ENCODE measurements at regions not wholly inside any gene's neighbourhood (a gene's known extent, or its start where the extent isn't known, plus 50 kb on each side); places are given as distances from the start of the nearest gene placed in this dataset.
"Not testable (repeated sequence)": the region's sequence is repeated elsewhere in the genome, so short reads cannot be mapped to it uniquely, and the experiment has no call there.

GRCh38 chr7:21326241-21326640 lies 101.6 kb upstream of the SP4 start:
- DNase-seq, result no peak

GRCh38 chr7:21326921-21327320 lies 101.0 kb upstream of the SP4 start:
- no peak for DNase-seq

- DNase-seq, result no peak
Observed at GRCh38 chr7:21327422-21328409, 100.2 kb upstream of the SP4 start.

GRCh38 chr7:21330462-21331178 lies 97.3 kb upstream of the SP4 start:
- no peak for DNase-seq

- DNase-seq, result no peak
Observed at GRCh38 chr7:21334906-21335305, 93.0 kb upstream of the SP4 start.

GRCh38 chr7:21336743-21337142 lies 91.1 kb upstream of the SP4 start:
- no peak for DNase-seq

GRCh38 chr7:21338728-21339164 lies 89.1 kb upstream of the SP4 start:
- no peak for DNase-seq

GRCh38 chr7:21344900-21345299 lies 83.0 kb upstream of the SP4 start:
- not testable (repeated sequence) for DNase-seq

- DNase-seq, result no peak
Observed at GRCh38 chr7:21345361-21345760, 82.5 kb upstream of the SP4 start.

GRCh38 chr7:21346297-21346696 lies 81.6 kb upstream of the SP4 start:
- DNase-seq, result no peak

GRCh38 chr7:21352540-21353387 lies 75.1 kb upstream of the SP4 start:
- no peak for DNase-seq

GRCh38 chr7:21353388-21353780 lies 74.5 kb upstream of the SP4 start:
- no peak for DNase-seq

GRCh38 chr7:21354284-21354683 lies 73.6 kb upstream of the SP4 start:
- DNase-seq, result no peak

- DNase-seq, result no peak
Observed at GRCh38 chr7:21355406-21355874, 72.4 kb upstream of the SP4 start.

GRCh38 chr7:21356616-21357015 lies 71.3 kb upstream of the SP4 start:
- no peak for DNase-seq

- DNase-seq, result no peak
Observed at GRCh38 chr7:21357151-21358097, 70.5 kb upstream of the SP4 start.

GRCh38 chr7:21358648-21359047 lies 69.2 kb upstream of the SP4 start:
- no peak for DNase-seq

- no peak for DNase-seq
Observed at GRCh38 chr7:21359163-21359562, 68.7 kb upstream of the SP4 start.

GRCh38 chr7:21361413-21362125 lies 66.3 kb upstream of the SP4 start:
- no peak for DNase-seq

- no peak for DNase-seq
Observed at GRCh38 chr7:21364801-21365271, 63.0 kb upstream of the SP4 start.

Data from fibroblast of skin of back (primary cell).